GM21619 (cell line): ENCODE measurements at regions not wholly inside any gene's neighbourhood (a gene's known extent, or its start where the extent isn't known, plus 50 kb on each side); places are given as distances from the start of the nearest gene placed in this dataset.

Source experiments
- ATAC-seq: cut with Tn5 transposase; IDR thresholded peaks from one replicate; pipeline ENCODE4 v1.9.1; 2021; ENCODE audit not compliant: unreplicated experiment

DNA sequence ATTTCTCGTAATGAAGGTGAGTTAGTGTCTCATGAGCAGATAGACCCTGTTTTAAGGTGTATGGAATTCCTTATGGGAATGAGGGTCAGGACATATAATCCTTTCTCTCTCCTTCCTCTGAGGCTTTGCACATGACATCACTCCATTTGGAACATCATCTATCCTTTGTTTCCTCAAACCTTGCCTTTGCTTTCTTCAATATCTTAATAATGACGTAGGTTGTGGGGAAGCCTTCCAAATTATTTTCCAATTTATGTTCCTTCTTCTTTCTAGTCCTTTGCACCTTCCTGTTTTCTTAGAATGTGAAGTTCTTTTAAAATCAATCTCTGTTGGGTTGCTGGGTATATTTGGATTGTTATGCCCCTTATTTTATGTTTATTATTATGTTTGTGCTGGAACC, 502.9 kb upstream of the STXBP6 start:
- no peak for ATAC-seq

- ATAC-seq, result no peak
These were observed 501.7 kb upstream of the STXBP6 start for GRCh38 chr14:25551674-25552073.

GRCh38 chr14:25546826-25547225, 496.9 kb upstream of the STXBP6 start:
- no peak for ATAC-seq

DNA sequence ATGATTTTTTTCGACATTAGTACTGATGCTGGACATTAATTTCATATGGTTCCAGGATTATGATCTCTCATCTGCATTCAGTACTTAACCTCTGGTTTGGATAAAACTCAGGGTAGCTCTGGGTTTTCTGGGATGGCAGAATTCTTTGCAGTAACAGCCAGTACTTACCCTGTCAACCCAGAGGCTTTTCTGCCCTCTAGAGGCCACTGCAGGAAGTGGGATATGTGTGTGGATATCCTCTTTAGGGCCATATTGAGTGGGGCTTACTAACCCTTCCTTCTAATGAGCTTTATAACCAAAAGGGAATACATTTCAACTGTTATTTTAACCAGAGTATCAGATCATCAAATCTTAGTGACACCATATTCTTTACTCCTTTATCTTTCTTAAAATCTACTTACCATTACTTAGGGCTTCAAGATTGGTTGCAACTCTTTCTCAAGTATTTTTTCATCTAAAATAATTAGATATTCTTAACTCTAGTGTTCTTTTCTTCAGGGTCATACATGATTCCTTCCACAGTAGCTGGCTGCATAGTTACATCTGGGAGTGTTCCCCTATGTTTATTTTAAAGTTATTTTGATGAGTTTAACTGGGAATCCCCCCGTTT, 488.0 kb upstream of the STXBP6 start:
- ATAC-seq, result no peak

DNA sequence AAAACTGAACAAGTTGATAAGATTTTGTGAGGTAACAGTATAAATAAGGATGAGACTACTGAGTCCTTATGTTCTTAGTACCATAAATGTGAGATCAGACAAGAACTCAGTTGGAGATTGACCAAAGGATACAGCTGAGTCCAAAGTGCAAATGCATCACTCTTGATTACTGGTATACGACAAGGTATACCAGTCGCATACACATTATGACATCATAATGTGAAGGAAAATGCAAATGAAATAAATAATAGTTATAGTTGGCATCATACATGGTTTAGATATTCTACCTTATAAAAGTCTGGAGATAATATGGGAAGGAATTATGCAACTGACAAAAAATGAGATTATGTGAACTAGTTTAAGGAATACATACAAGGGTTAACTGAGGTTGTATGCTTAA, 476.3 kb upstream of the STXBP6 start:
- no peak for ATAC-seq

GRCh38 chr14:25522926-25523325, 473.0 kb upstream of the STXBP6 start:
- no peak for ATAC-seq

GRCh38 chr14:25522116-25522515, 472.2 kb upstream of the STXBP6 start:
- no peak for ATAC-seq

DNA sequence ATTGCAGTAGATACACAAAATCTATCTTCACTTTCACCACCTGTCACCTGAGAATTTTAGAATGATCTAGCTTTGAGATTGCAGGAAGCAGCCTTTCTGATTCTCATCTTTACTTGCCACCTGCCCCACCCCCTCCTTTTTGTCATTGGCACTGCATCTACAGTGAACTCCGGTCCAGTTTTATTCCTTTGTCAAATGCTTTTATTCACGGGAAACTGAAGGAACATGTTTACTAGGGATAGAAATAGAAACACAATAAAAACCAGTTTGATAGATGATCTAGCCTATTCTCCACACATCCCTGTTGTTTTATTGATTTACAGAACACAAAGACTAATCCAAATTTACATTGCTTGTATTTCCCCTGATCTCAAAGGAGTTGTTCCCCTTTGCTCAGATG, 471.7 kb upstream of the STXBP6 start:
- ATAC-seq, result no peak

DNA sequence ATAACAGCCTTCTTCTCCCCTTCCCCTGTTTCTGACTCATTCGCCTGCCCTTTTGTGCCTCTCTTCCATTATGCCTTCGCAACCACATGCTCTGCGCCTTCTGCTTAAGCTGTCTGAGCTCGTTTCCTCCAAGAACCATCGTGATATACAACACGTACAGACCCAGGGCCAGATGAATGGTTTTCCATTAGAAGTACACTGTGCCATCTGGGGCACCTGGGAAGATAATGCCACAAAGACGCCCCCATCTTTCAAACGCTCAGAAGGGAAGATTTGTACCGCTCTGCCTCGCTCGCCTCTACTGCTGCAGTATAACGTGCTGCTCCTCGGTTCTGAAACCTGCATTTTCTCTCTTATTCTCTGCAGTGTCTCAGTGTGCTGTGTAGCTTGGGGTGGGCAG, 470.9 kb upstream of the STXBP6 start:
- no peak for ATAC-seq

DNA sequence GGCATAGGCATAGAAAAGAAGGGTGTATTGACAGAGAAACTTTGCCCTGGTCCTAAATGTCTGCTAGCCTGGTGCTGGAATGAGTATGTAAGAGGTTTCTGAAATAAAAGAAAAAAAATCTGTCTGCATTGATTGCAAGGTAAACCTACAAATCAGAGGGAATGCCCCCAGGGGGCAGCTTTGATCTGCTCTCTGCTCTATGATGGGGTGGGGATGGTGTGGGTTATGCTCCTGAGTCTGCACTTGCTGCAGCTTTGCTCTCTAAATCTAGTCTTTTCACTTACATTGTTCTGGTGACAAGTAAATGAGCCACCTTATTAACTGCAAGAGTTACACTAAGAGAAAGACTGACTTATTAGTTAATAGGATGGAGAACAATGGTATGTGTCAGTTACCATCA, 468.4 kb upstream of the STXBP6 start:
- ATAC-seq, result no peak

GRCh38 chr14:25516838-25517237, 466.9 kb upstream of the STXBP6 start:
- no peak for ATAC-seq

DNA sequence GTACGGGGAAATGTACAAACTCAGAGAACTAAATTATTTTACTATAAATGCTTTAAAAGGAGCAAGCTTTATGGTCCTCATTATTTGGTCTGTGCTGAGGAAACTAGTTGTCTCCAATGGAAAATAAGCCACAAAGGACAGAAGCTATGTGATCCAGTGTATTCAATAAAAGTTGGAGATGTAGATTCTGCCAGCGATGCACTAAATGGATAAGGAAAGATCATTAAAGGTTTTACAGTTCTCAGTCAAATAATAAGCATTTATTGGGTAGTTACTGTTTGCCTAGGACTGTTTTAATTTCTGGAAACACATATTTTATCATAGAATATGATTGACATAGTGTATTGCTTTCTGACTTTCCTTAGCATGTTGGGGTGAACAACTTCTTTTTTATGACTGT, 458.9 kb upstream of the STXBP6 start:
- no peak for ATAC-seq

GRCh38 chr14:25501749-25502148, 451.8 kb upstream of the STXBP6 start:
- ATAC-seq, result no peak

GRCh38 chr14:25488961-25489360, 439.0 kb upstream of the STXBP6 start:
- no peak for ATAC-seq

- ATAC-seq, result no peak
These were observed 435.4 kb upstream of the STXBP6 start for GRCh38 chr14:25485381-25485780.

- no peak for ATAC-seq
These were observed 435.0 kb upstream of the STXBP6 start for GRCh38 chr14:25484906-25485305.

DNA sequence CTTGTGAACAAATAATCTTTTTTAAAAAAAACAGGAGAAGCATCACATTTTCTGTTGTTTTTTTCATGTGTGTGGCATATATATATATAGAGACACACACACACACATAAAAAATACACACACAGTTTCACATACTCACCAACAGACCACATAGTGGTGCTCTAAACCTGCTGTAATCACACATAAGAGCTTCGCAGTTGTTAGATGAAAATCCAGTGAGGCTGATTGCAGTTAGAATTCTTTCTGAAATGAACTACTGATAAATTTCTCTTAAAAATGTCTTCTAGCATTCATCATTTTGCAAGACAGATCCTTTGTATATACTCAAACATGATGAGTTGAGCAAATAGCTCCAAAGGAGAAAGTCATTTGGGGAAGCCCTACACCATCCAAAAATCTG, 434.3 kb upstream of the STXBP6 start:
- ATAC-seq, result no peak

GRCh38 chr14:25477316-25478098, 427.6 kb upstream of the STXBP6 start:
- no peak for ATAC-seq

DNA sequence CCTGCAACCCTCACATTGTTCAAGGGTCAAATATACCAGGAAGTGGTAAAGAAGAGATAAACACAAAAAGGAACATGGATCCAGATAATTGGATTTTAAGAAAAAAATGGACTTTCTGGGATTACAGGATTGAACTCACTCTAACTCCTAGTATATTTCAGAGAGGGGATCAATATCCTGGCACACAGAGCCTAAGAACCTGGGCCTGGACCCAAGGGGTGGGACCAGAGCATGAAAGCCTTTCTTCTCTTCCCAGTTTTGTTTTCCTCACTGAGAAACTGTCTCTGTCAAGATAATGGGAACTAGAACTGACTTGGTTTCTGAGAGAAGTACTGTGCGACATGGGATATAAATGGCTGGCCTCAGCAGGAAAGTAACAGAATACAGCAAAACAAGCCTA, 422.8 kb upstream of the STXBP6 start:
- no peak for ATAC-seq

DNA sequence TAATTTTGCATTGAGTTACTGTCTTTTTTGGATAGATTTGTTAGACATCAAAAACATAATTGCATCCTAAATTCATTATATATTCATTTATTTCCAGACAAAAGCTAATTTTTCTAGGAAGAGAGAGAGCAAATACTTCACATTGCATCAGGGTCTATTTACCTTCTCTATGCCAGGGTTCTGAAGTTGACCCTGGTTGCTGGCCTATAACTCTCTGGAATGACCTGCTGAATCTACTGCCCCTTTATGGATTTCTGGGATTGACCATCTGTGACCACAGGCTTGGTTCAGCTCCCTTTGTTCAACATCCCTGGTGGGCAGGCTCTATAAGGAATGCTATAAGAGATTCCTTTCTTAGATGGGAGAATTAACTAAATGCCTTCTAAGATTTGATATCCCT, 414.8 kb upstream of the STXBP6 start:
- no peak for ATAC-seq

GRCh38 chr14:25464078-25464477, 414.1 kb upstream of the STXBP6 start:
- no peak for ATAC-seq

- ATAC-seq, result no peak
These were observed 413.5 kb upstream of the STXBP6 start for GRCh38 chr14:25463480-25463879.

DNA sequence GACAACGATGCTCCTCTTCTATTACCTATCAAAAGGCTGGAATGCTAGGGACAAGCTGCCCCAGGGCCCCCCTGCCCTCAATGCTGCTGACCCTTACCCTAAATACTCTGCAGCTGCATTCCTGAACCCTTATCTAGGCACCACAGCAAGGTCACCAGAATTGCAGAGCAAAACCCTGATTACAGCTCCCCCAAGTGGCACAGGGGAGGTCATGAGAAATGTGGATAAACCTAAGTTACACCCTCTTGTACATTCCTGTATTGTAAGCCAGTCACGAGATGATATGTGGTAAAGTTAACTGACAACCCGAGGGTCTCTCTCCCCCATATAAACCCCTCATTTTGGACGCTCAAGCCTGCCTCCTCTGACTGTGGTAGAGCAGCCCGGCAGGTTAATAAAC, 411.8 kb upstream of the STXBP6 start:
- ATAC-seq, result no peak
